ENCODE measurements at regions not wholly inside any gene's neighbourhood (a gene's known extent, or its start where the extent isn't known, plus 50 kb on each side); places are given as distances from the start of the nearest gene placed in this dataset.
"Not testable (repeated sequence)": the region's sequence is repeated elsewhere in the genome, so short reads cannot be mapped to it uniquely, and the experiment has no call there.

GRCh38 chr4:116197317-116197809 is 888.0 kb downstream of the TRAM1L1 start:
- ATAC-seq (no peak), DNase-seq (no peak)
- Mint-ChIP-seq H3K36me3 (no peaks in the 10 kb centered on the region), H3K4me1 (no peaks in the 10 kb centered on the region), H3K27me3 (no peaks in the 10 kb centered on the region), H3K9me3 (peaks cover 0 to 3% (median 0%) of the 10 kb centered on the region in 9 donors), H3K4me3 (no peak overlapping the region), H3K27ac (no peak overlapping the region)
- POLR2A ChIA-PET = no interaction called here

GRCh38 chr4:116183241-116183640 is 902.1 kb downstream of the TRAM1L1 start:
- Mint-ChIP-seq H3K4me1 (peaks cover 0 to 2% (median 0%) of the 10 kb centered on the region in 4 donors), H3K27me3 (no peaks in the 10 kb centered on the region), H3K4me3 (no peak overlapping the region), H3K27ac (no peak overlapping the region), H3K9me3 (no peaks in the 10 kb centered on the region), H3K36me3 (no peaks in the 10 kb centered on the region)
- DNase-seq (no peak), ATAC-seq (no peak)
- POLR2A ChIA-PET = no interaction called here

DNA sequence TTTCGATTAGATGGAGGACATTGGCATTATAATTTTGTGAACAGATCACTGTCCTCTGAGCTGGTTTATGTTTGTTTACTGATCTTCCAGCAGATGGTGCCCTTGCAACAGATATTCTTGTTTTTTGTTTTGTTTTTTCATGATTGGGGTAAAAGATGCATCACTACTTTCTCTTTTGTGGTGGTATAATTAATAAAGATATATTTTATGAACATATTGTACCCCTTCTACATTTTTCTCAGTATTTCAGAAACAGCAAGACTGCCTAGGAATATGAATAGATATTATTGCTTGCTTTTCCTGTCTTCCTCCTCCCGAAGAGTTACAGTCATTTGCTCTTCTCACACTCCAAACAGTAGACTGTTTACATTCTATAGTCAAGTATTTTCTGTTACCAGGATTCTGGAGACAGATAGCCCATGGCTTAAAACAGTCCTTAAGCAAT is 905.2 kb downstream of the TRAM1L1 start:
- H3K9me3 Mint-ChIP-seq = peaks cover 0 to 3% (median 0%) of the 10 kb centered on the region in 9 donors
- H3K36me3 Mint-ChIP-seq = no peaks in the 10 kb centered on the region
- DNase-seq (no peak), ATAC-seq (no peak)
- H3K27ac Mint-ChIP-seq = no peak overlapping the region
- H3K27me3 Mint-ChIP-seq = no peaks in the 10 kb centered on the region
- peaks cover 0 to 4% (median 0%) of the 10 kb centered on the region in 4 donors for H3K4me1 Mint-ChIP-seq
- no peak overlapping the region for H3K4me3 Mint-ChIP-seq
- POLR2A ChIA-PET = no interaction called here

DNA sequence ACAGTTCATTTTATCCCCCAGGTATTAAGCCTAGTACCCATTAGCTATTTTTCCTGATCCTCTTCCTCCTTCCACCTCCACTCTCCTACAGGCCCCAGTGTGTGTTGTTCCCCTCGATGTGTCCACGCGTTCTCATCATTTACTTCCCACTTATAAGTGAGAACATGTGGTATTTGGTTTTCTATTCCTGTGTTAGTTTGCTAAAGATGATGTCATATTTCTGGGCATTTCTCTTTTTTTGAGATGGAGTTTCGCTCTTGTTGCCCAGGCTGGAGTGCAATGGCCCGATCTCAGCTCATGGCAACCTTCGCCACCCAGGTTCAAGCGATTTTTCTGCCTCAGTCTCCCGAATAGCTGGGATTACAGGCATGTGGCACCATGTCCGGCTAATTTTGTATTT is 934.0 kb downstream of the TRAM1L1 start:
- POLR2A ChIA-PET, H3K27me3 Mint-ChIP-seq, H3K4me3 Mint-ChIP-seq, H3K9me3 Mint-ChIP-seq, H3K4me1 Mint-ChIP-seq, ATAC-seq, H3K27ac Mint-ChIP-seq, DNase-seq, H3K36me3 Mint-ChIP-seq: not testable (repeated sequence)

DNA sequence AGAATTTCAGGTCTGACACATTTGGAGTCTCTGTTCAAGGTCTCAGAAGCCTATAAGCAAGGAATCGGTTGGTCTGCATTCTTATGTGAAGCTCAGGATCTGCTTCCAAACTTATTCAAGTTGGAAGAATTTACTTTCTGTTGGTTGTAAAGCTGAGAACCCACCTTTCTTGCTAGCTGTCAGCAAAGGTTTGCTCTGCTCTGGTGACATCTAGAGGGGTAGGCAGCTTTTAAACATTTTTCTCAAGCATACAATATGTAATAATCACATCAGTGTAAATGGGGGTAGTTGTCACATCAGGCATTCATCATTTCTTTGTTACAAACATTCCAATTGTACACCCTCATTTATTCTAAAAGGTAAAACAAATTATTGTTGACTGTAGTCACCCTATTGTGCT is 935.2 kb downstream of the TRAM1L1 start:
- Mint-ChIP-seq H3K9me3 (peaks cover 0 to 10% (median 2%) of the 10 kb centered on the region in 9 donors), H3K27me3 (no peaks in the 10 kb centered on the region), H3K4me3 (no peak overlapping the region), H3K4me1 (no peaks in the 10 kb centered on the region), H3K36me3 (no peaks in the 10 kb centered on the region), H3K27ac (no peak overlapping the region)
- ATAC-seq (no peak), DNase-seq (no peak)
- POLR2A ChIA-PET = no interaction called here

GRCh38 chr4:116143198-116143597 is 942.2 kb downstream of the TRAM1L1 start:
- POLR2A ChIA-PET = no interaction called here
- H3K36me3 Mint-ChIP-seq = no peaks in the 10 kb centered on the region
- no peaks in the 10 kb centered on the region for H3K4me1 Mint-ChIP-seq
- ATAC-seq (no peak), DNase-seq (no peak)
- no peak overlapping the region for H3K27ac Mint-ChIP-seq
- H3K4me3 Mint-ChIP-seq = no peak overlapping the region
- peaks cover 0 to 7% (median 2%) of the 10 kb centered on the region in 9 donors for H3K9me3 Mint-ChIP-seq
- no peaks in the 10 kb centered on the region for H3K27me3 Mint-ChIP-seq

DNA sequence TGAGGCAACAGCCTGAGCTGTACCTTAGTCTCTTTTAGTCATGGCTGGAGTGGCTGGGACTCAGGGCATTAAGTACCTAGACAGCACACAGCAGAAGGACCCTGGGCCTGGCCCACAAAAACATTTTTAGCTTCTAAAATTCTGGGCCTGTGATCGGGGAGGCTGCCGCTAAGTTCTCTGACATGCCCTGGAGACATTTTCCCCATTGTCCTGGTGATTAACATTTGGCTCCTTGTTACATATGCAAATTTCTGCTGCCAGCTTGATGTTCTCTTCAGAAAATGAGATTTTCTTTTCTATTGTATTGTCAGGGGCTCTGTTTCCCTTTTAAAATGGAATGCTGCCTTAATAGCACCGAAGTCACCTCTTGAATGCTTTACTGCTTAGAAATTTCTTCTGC is 952.4 kb downstream of the TRAM1L1 start:
- Mint-ChIP-seq H3K27me3 (no peaks in the 10 kb centered on the region), H3K4me1 (no peaks in the 10 kb centered on the region), H3K36me3 (no peaks in the 10 kb centered on the region), H3K27ac (no peak overlapping the region), H3K9me3 (peaks cover 0 to 7% (median 3%) of the 10 kb centered on the region in 9 donors), H3K4me3 (no peak overlapping the region)
- DNase-seq (no peak), ATAC-seq (no peak)
- POLR2A ChIA-PET = no interaction called here

- ATAC-seq (no peak), DNase-seq (no peak)
- Mint-ChIP-seq H3K27me3 (no peaks in the 10 kb centered on the region), H3K27ac (no peak overlapping the region), H3K4me3 (no peak overlapping the region), H3K36me3 (no peaks in the 10 kb centered on the region), H3K4me1 (no peaks in the 10 kb centered on the region), H3K9me3 (peaks cover 0 to 9% (median 0%) of the 10 kb centered on the region in 9 donors)
- POLR2A ChIA-PET = no interaction called here
These were observed 958.6 kb downstream of the TRAM1L1 start for GRCh38 chr4:116126794-116127193.

GRCh38 chr4:116122124-116122523 is 963.3 kb downstream of the TRAM1L1 start:
- H3K4me3 Mint-ChIP-seq = no peak overlapping the region
- no peaks in the 10 kb centered on the region for H3K4me1 Mint-ChIP-seq
- no peaks in the 10 kb centered on the region for H3K27me3 Mint-ChIP-seq
- no peaks in the 10 kb centered on the region for H3K36me3 Mint-ChIP-seq
- no peak overlapping the region for H3K27ac Mint-ChIP-seq
- DNase-seq = no peak
- H3K9me3 Mint-ChIP-seq = peaks cover 0 to 9% (median 0%) of the 10 kb centered on the region in 9 donors
- POLR2A ChIA-PET = no interaction called here
- ATAC-seq = no peak

- POLR2A ChIA-PET = no interaction called here
- Mint-ChIP-seq H3K9me3 (peaks cover 0 to 13% (median 2%) of the 10 kb centered on the region in 9 donors), H3K36me3 (no peaks in the 10 kb centered on the region), H3K27me3 (no peaks in the 10 kb centered on the region), H3K27ac (no peak overlapping the region), H3K4me3 (no peak overlapping the region), H3K4me1 (no peaks in the 10 kb centered on the region)
- DNase-seq = no peak
- ATAC-seq = no peak
These were observed 967.2 kb downstream of the TRAM1L1 start for GRCh38 chr4:116118221-116118620.

GRCh38 chr4:116112861-116113260 is 972.5 kb downstream of the TRAM1L1 start:
- H3K9me3 Mint-ChIP-seq = peaks cover 0 to 13% (median 0%) of the 10 kb centered on the region in 9 donors
- ATAC-seq, POLR2A ChIA-PET, H3K27me3 Mint-ChIP-seq, H3K4me3 Mint-ChIP-seq, H3K27ac Mint-ChIP-seq, DNase-seq, H3K4me1 Mint-ChIP-seq, H3K36me3 Mint-ChIP-seq: not testable (repeated sequence)

GRCh38 chr4:116110713-116111112 is 974.7 kb downstream of the TRAM1L1 start:
- no peak overlapping the region for H3K4me3 Mint-ChIP-seq
- ATAC-seq (no peak), DNase-seq (no peak)
- H3K27ac Mint-ChIP-seq = no peak overlapping the region
- H3K4me1 Mint-ChIP-seq = no peaks in the 10 kb centered on the region
- H3K9me3 Mint-ChIP-seq = peaks cover 0 to 2% (median 0%) of the 10 kb centered on the region in 9 donors
- no peaks in the 10 kb centered on the region for H3K27me3 Mint-ChIP-seq
- H3K36me3 Mint-ChIP-seq = no peaks in the 10 kb centered on the region
- POLR2A ChIA-PET = no interaction called here

GRCh38 chr4:116108606-116109005 is 976.8 kb downstream of the TRAM1L1 start:
- ATAC-seq (no peak), DNase-seq (no peak)
- H3K4me1 Mint-ChIP-seq = no peaks in the 10 kb centered on the region
- no peak overlapping the region for H3K4me3 Mint-ChIP-seq
- POLR2A ChIA-PET = no interaction called here
- no peaks in the 10 kb centered on the region for H3K27me3 Mint-ChIP-seq
- no peaks in the 10 kb centered on the region for H3K36me3 Mint-ChIP-seq
- peaks cover 0 to 2% (median 0%) of the 10 kb centered on the region in 9 donors for H3K9me3 Mint-ChIP-seq
- H3K27ac Mint-ChIP-seq = no peak overlapping the region

GRCh38 chr4:116101321-116101720 is 984.1 kb downstream of the TRAM1L1 start:
- ATAC-seq (no peak), DNase-seq (no peak)
- Mint-ChIP-seq H3K36me3 (peaks cover 0 to 10% (median 0%) of the 10 kb centered on the region in 3 donors), H3K9me3 (peaks cover 3 to 29% (median 12%) of the 10 kb centered on the region in 9 donors), H3K27ac (no peak overlapping the region), H3K27me3 (no peaks in the 10 kb centered on the region), H3K4me1 (no peaks in the 10 kb centered on the region), H3K4me3 (no peak overlapping the region)
- POLR2A ChIA-PET = no interaction called here

All from naive thymus-derived CD8-positive, alpha-beta T cell (primary cell).